ENCODE measurements at regions not wholly inside any gene's neighbourhood (a gene's known extent, or its start where the extent isn't known, plus 50 kb on each side); places are given as distances from the start of the nearest gene placed in this dataset.

DNA sequence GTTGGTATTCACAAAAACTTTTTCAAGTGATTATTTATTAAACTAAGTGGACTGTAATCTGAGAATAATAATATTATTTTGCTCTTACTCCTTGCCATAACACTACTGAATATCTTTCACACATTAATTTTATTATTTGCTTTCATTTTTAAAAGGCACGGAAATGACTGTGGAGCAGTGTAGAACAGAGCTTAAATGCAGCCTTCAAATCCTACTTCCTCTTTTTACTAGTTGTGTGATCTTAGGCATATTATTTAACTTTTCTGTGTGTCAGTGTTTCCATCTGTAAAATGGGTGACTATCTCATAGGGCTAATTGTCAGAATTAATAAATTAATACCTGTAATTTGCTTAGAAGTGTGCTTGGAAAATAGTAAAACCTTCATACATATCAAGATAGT is 55.5 kb upstream of the SLC8A1 start:
- H2AFZ ChIP-seq (ENCODE audit: low read depth, low read length) = no peak overlapping the region
- H3K9me3 ChIP-seq (ENCODE audit: low read length) = no peaks in the 10 kb centered on the region
- no peak overlapping the region for H3K4me3 ChIP-seq (ENCODE audit: low read length)
- H3K4me1 ChIP-seq (ENCODE audit: insufficient read depth, low read length) = no peaks in the 10 kb centered on the region
- no peaks in the 10 kb centered on the region for H3K36me3 ChIP-seq (ENCODE audit: insufficient read depth, low read length)
- H3K27me3 ChIP-seq (ENCODE audit: insufficient read depth, low read length) = no peaks in the 10 kb centered on the region

DNA sequence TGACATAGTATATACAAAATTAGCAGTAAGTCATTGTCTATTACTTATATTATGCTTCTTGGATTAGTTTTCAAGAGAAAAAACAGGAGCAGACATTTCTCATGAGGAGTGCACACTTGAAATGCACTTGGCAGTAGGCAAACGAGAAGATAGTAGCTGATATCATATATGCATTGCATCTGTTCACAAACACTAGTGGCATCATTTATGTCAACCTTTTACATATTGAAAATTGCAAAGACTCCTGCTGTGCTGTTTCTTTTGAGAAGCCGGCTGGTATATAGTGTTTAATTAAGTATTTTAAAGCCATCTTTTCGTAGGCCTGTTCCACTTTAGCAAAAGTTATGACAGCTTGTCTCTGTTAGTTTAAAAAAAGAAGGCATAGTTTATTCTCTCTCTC is 58.4 kb upstream of the SLC8A1 start:
- Histone ChIP-seq H2AFZ (ENCODE audit: low read depth, low read length) (no peak overlapping the region), H3K4me1 (ENCODE audit: insufficient read depth, low read length) (no peaks in the 10 kb centered on the region), H3K9me3 (ENCODE audit: low read length) (no peaks in the 10 kb centered on the region), H3K27me3 (ENCODE audit: insufficient read depth, low read length) (no peaks in the 10 kb centered on the region), H3K36me3 (ENCODE audit: insufficient read depth, low read length) (no peaks in the 10 kb centered on the region), H3K4me3 (ENCODE audit: low read length) (no peak overlapping the region)

DNA sequence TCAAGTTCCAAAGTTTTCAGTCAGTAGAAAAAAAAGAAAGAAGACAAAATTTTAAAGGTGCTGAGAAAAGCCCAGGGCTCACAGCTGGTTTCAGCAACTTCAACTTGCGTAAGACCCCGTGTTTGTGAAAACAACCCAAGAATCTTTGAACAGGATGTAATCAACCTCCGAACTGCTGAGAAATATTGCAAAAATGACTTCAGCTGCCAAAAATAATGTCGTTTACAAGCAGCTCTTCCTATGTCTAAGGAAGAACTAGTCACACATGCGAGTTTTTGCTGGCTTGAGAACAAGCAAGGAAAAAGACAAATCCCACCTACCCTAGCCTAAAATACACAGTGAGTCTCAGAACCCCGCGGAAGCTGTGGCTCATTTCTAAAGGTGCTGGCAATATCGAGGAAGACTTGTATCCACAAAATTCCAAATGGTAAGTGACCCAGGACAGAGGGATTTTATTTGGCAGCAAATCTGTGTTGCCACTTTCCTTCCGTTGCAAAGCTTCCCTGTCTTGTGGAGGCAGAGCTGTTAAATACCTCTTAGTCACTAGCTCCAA is 59.8 kb upstream of the SLC8A1 start:
- H3K27me3 ChIP-seq (ENCODE audit: insufficient read depth, low read length) = no peaks in the 10 kb centered on the region
- no peaks in the 10 kb centered on the region for H3K4me1 ChIP-seq (ENCODE audit: insufficient read depth, low read length)
- H3K9me3 ChIP-seq (ENCODE audit: low read length) = no peaks in the 10 kb centered on the region
- H3K4me3 ChIP-seq (ENCODE audit: low read length) = no peak overlapping the region
- no peak overlapping the region for H2AFZ ChIP-seq (ENCODE audit: low read depth, low read length)
- no peaks in the 10 kb centered on the region for H3K36me3 ChIP-seq (ENCODE audit: insufficient read depth, low read length)

DNA sequence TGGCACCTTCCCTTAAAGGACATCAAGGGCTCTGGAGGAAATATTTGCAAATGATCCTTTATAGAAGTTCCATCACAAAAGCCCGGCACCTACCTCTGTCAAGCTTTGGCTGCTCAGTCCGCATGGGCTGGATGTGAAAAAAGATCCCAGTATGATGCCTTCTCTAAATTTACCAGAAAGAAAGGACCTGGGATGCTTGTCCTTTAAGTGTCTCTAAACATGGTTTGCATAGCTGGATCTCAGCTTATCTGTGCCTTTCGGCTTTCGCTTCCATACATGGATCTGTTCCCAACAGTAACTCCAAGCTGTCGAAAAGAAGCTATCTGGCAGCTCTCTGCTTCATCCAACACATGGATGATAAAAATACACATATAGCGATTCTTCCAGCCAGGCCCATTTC is 60.4 kb upstream of the SLC8A1 start:
- Histone ChIP-seq H3K27me3 (ENCODE audit: insufficient read depth, low read length) (no peaks in the 10 kb centered on the region), H2AFZ (ENCODE audit: low read depth, low read length) (no peak overlapping the region), H3K4me1 (ENCODE audit: insufficient read depth, low read length) (no peaks in the 10 kb centered on the region), H3K36me3 (ENCODE audit: insufficient read depth, low read length) (no peaks in the 10 kb centered on the region), H3K9me3 (ENCODE audit: low read length) (no peaks in the 10 kb centered on the region), H3K4me3 (ENCODE audit: low read length) (no peak overlapping the region)

DNA sequence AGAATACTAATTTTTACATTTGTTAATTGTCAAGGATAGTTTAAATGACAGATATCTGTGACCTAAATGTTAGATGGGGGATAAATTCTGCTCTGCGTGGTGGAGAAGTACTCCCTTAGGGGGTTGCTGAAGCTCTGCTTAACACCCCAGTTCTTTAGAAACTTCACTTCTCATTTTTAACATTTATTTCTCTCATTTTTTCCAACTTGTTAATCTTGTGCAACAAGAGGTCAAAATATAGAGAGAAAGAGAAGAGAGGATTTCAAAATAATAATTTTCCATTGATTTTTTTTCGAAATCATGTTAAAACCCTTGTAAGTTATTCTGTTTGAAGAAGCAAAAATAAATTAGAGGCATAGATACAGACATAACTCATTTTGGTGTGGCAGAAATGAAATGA is 61.3 kb upstream of the SLC8A1 start:
- no peaks in the 10 kb centered on the region for H3K27me3 ChIP-seq (ENCODE audit: insufficient read depth, low read length)
- no peaks in the 10 kb centered on the region for H3K36me3 ChIP-seq (ENCODE audit: insufficient read depth, low read length)
- H3K9me3 ChIP-seq (ENCODE audit: low read length) = no peaks in the 10 kb centered on the region
- H3K4me1 ChIP-seq (ENCODE audit: insufficient read depth, low read length) = no peaks in the 10 kb centered on the region
- H2AFZ ChIP-seq (ENCODE audit: low read depth, low read length) = no peak overlapping the region
- H3K4me3 ChIP-seq (ENCODE audit: low read length) = no peak overlapping the region

DNA sequence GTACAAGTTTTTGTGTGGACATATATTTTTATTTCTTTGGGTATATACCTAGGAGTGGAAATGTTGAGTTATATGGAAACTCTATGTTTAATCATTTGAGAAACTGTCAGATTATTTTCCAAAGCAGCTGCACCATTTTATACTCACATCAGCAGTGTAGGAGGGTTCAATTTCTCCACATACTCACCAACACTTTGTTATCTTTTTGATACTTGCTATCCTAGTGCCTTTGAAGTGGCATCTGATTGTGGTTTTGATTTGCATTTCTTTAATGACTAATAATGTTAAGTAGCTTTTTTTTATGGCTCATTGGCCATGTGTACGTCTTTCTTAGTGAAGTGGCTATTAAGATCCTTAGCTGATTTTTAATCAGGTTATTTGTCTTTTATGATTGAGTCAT is 64.7 kb upstream of the SLC8A1 start:
- Histone ChIP-seq H2AFZ (ENCODE audit: low read depth, low read length) (no peak overlapping the region), H3K4me1 (ENCODE audit: insufficient read depth, low read length) (no peaks in the 10 kb centered on the region), H3K4me3 (ENCODE audit: low read length) (no peak overlapping the region), H3K36me3 (ENCODE audit: insufficient read depth, low read length) (no peaks in the 10 kb centered on the region), H3K9me3 (ENCODE audit: low read length) (no peaks in the 10 kb centered on the region), H3K27me3 (ENCODE audit: insufficient read depth, low read length) (no peaks in the 10 kb centered on the region)

- H3K36me3 ChIP-seq (ENCODE audit: insufficient read depth, low read length) = no peaks in the 10 kb centered on the region
- H3K4me1 ChIP-seq (ENCODE audit: insufficient read depth, low read length) = peaks cover 8% of the 10 kb centered on the region
Observed at GRCh38 chr2:40528564-40528963, 76.7 kb upstream of the SLC8A1 start.

GRCh38 chr2:40531359-40531758 is 79.5 kb upstream of the SLC8A1 start:
- no peak overlapping the region for H2AFZ ChIP-seq (ENCODE audit: low read depth, low read length)
- H3K27me3 ChIP-seq (ENCODE audit: insufficient read depth, low read length) = no peaks in the 10 kb centered on the region
- peaks cover 20% of the 10 kb centered on the region for H3K4me1 ChIP-seq (ENCODE audit: insufficient read depth, low read length)
- no peaks in the 10 kb centered on the region for H3K9me3 ChIP-seq (ENCODE audit: low read length)
- no peak overlapping the region for H3K4me3 ChIP-seq (ENCODE audit: low read length)
- no peaks in the 10 kb centered on the region for H3K36me3 ChIP-seq (ENCODE audit: insufficient read depth, low read length)

More at GRCh38 chr2:40528564-40528963, 76.7 kb upstream of the SLC8A1 start:
- Histone ChIP-seq H3K4me3 (ENCODE audit: low read length) (no peak overlapping the region), H2AFZ (ENCODE audit: low read depth, low read length) (no peak overlapping the region), H3K27me3 (ENCODE audit: insufficient read depth, low read length) (no peaks in the 10 kb centered on the region), H3K9me3 (ENCODE audit: low read length) (no peaks in the 10 kb centered on the region)

GRCh38 chr2:40534528-40534927 is 82.6 kb upstream of the SLC8A1 start:
- Histone ChIP-seq H3K4me3 (ENCODE audit: low read length) (no peak overlapping the region), H3K9me3 (ENCODE audit: low read length) (no peaks in the 10 kb centered on the region), H3K27me3 (ENCODE audit: insufficient read depth, low read length) (no peaks in the 10 kb centered on the region), H2AFZ (ENCODE audit: low read depth, low read length) (no peak overlapping the region), H3K4me1 (ENCODE audit: insufficient read depth, low read length) (peaks cover 24% of the 10 kb centered on the region), H3K36me3 (ENCODE audit: insufficient read depth, low read length) (no peaks in the 10 kb centered on the region)

- Histone ChIP-seq H3K27me3 (ENCODE audit: insufficient read depth, low read length) (no peaks in the 10 kb centered on the region), H3K4me3 (ENCODE audit: low read length) (no peak overlapping the region), H2AFZ (ENCODE audit: low read depth, low read length) (no peak overlapping the region), H3K9me3 (ENCODE audit: low read length) (no peaks in the 10 kb centered on the region), H3K36me3 (ENCODE audit: insufficient read depth, low read length) (no peaks in the 10 kb centered on the region), H3K4me1 (ENCODE audit: insufficient read depth, low read length) (peaks cover 24% of the 10 kb centered on the region)
Observed at GRCh38 chr2:40535972-40536371, 84.1 kb upstream of the SLC8A1 start.

DNA sequence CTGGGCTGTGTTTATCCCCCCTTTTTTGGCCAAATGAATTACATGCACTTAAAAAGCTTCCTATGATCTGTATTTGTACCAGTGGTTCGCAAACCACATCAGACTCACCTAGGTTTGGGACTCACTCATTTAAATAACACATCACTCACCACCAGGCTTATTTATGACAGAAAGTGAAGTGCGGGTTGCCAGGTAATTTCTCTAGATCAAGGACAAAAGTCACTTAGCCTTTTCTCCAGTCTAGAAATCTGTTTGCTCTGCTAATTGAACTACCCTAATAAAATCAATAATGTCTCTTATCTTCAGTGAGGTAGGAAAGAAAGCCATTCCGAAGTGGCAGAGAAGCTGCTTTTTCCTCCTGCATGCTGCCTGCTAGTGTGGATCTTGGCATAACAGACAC is 88.1 kb upstream of the SLC8A1 start:
- H3K36me3 ChIP-seq (ENCODE audit: insufficient read depth, low read length) = no peaks in the 10 kb centered on the region
- H3K9me3 ChIP-seq (ENCODE audit: low read length) = no peaks in the 10 kb centered on the region
- H3K4me1 ChIP-seq (ENCODE audit: insufficient read depth, low read length) = peaks cover 14% of the 10 kb centered on the region
- no peak overlapping the region for H2AFZ ChIP-seq (ENCODE audit: low read depth, low read length)
- H3K27me3 ChIP-seq (ENCODE audit: insufficient read depth, low read length) = no peaks in the 10 kb centered on the region
- H3K4me3 ChIP-seq (ENCODE audit: low read length) = no peak overlapping the region

DNA sequence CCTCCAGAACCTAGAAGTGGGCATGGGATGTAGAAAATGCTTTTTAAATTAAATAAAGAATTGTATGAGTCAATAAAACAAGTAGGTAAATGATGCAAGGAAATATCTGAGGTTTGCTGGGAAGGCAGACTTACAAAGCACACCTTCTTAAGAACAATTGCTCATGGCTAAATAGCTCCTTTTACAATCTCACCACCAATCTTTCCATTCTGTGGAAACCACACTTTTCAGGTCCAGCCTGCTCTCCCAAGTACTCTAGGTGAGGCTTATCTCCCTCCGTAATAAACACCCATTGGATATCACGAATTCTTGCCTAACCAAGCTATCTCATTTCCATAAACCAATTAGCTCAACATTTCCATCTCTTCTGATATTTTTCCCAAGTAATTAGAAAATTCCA is 91.5 kb upstream of the SLC8A1 start:
- no peaks in the 10 kb centered on the region for H3K9me3 ChIP-seq (ENCODE audit: low read length)
- H2AFZ ChIP-seq (ENCODE audit: low read depth, low read length) = no peak overlapping the region
- no peak overlapping the region for H3K4me3 ChIP-seq (ENCODE audit: low read length)
- H3K36me3 ChIP-seq (ENCODE audit: insufficient read depth, low read length) = no peaks in the 10 kb centered on the region
- H3K27me3 ChIP-seq (ENCODE audit: insufficient read depth, low read length) = no peaks in the 10 kb centered on the region
- no peaks in the 10 kb centered on the region for H3K4me1 ChIP-seq (ENCODE audit: insufficient read depth, low read length)

GRCh38 chr2:40544072-40544471 is 92.2 kb upstream of the SLC8A1 start:
- Histone ChIP-seq H3K4me1 (ENCODE audit: insufficient read depth, low read length) (no peaks in the 10 kb centered on the region), H3K27me3 (ENCODE audit: insufficient read depth, low read length) (no peaks in the 10 kb centered on the region), H3K9me3 (ENCODE audit: low read length) (no peaks in the 10 kb centered on the region), H2AFZ (ENCODE audit: low read depth, low read length) (no peak overlapping the region), H3K36me3 (ENCODE audit: insufficient read depth, low read length) (no peaks in the 10 kb centered on the region), H3K4me3 (ENCODE audit: low read length) (no peak overlapping the region)

DNA sequence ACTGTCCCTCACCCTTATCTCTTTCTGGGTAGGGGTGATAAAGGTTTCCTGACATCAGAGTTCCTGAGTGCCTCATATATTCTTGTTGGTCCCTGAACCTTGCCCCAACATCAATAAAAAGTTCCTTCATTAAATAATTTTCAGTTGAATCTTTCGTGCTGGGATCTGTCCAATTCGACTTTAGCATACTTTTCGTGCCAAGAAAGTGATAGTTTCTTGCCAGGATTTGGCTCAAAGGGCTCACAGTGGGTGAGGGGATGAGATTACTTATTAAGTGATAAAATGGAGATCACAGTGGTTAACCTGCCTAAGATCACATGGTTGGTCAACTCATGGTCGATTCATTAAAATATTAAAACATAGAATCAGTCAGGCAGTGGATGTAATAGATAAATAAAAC is 93.8 kb upstream of the SLC8A1 start:
- no peak overlapping the region for H3K4me3 ChIP-seq (ENCODE audit: low read length)
- H2AFZ ChIP-seq (ENCODE audit: low read depth, low read length) = no peak overlapping the region
- H3K4me1 ChIP-seq (ENCODE audit: insufficient read depth, low read length) = no peaks in the 10 kb centered on the region
- H3K9me3 ChIP-seq (ENCODE audit: low read length) = no peaks in the 10 kb centered on the region
- H3K36me3 ChIP-seq (ENCODE audit: insufficient read depth, low read length) = no peaks in the 10 kb centered on the region
- H3K27me3 ChIP-seq (ENCODE audit: insufficient read depth, low read length) = no peaks in the 10 kb centered on the region
